Loucy (cell line): ENCODE measurements at regions not wholly inside any gene's neighbourhood (a gene's known extent, or its start where the extent isn't known, plus 50 kb on each side); places are given as distances from the start of the nearest gene placed in this dataset.

ENCODE experiments used
- EZH2phosphoT487 ChIP-seq: fragments of 200-600 bp; IDR thresholded peaks from 2 replicates; pipeline ENCODE4 v1.6.1; 2018; ENCODE audit warnings: antibody characterized with exemption, mild to moderate bottlenecking, moderate library complexity, borderline replicate concordance
- TF ChIP-seq, protein P1 (sequence below): fragments of 200-600 bp; sonication (generic); conservative IDR thresholded peaks from 2 replicates; pipeline ENCODE4 v1.5.1; 2014; ENCODE audit warnings: mild to moderate bottlenecking, antibody characterized with exemption, low read length

DNA sequence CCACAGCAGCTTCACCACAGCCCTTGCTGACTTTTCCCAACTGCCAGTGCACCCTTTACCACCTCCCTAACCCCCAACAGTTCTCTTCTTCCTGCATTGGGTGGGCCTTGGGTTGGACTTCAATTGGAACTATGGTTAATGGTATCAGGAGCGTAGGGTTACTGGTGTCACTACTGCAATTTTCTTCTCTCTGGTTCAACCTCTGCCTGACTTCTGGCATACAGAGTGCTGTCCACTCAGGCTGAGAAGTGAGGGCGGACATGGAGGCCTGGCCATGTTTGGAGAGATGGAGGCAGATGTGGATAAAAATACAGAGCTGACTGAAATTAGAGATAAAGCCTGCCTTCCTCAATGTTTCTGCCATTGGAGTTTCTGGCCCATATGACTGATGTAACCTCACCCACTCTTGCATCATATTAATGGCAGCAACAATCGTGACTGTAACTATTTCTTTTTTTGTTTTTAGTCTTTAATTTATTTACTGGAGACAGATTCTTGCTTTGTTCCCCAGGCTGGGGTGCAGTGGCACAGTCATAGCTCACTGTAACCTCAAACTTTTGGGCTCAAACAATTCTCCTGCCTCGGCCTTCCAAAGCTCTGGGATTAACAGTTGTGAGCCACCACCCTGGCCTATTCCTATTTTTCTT lies 87.8 kb downstream of the NAV1 start:
- TF ChIP-seq, protein P1, sequence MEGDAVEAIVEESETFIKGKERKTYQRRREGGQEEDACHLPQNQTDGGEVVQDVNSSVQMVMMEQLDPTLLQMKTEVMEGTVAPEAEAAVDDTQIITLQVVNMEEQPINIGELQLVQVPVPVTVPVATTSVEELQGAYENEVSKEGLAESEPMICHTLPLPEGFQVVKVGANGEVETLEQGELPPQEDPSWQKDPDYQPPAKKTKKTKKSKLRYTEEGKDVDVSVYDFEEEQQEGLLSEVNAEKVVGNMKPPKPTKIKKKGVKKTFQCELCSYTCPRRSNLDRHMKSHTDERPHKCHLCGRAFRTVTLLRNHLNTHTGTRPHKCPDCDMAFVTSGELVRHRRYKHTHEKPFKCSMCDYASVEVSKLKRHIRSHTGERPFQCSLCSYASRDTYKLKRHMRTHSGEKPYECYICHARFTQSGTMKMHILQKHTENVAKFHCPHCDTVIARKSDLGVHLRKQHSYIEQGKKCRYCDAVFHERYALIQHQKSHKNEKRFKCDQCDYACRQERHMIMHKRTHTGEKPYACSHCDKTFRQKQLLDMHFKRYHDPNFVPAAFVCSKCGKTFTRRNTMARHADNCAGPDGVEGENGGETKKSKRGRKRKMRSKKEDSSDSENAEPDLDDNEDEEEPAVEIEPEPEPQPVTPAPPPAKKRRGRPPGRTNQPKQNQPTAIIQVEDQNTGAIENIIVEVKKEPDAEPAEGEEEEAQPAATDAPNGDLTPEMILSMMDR: no peak
- TF ChIP-seq EZH2phosphoT487: no peak
